Activated CD4-positive, alpha-beta memory T cell treated with anti-CD3 and anti-CD28 coated beads for 36 hours (primary cell): ENCODE measurements at regions not wholly inside any gene's neighbourhood (a gene's known extent, or its start where the extent isn't known, plus 50 kb on each side); places are given as distances from the start of the nearest gene placed in this dataset.

Experiments
- CTCF ChIA-PET: fragments of 350-600 bp; sonication (Branson Sonifier 250); formaldehyde crosslinking; loops from one replicate; lab custom pipeline; 2021; ENCODE audit warnings: antibody characterized with exemption, inconsistent platforms; lab: Charles Lee
- POLR2A ChIA-PET: fragments of 350-600 bp; sonication (Branson Sonifier 250); formaldehyde crosslinking; loops from one replicate; lab custom pipeline; 2021; ENCODE audit warnings: antibody characterized with exemption; lab: Charles Lee
- DNase-seq: peaks from one replicate; pipeline ENCODE4 v3.0.0-alpha.2; 2020
- H3K27ac Mint-ChIP-seq: one replicate; pipeline ENCODE4 v1.8.0; 2021; ENCODE audit warnings: mixed read lengths
- H3K27me3 Mint-ChIP-seq: one replicate; pipeline ENCODE4 v1.8.0; 2021; ENCODE audit warnings: mixed read lengths
- H3K36me3 Mint-ChIP-seq: one replicate; pipeline ENCODE4 v1.8.0; 2021; ENCODE audit warnings: mixed read lengths
- H3K4me1 Mint-ChIP-seq: one replicate; pipeline ENCODE4 v1.8.0; 2021; ENCODE audit warnings: low read depth, mixed read lengths
- H3K4me3 Mint-ChIP-seq: one replicate; pipeline ENCODE4 v1.8.0; 2021; ENCODE audit warnings: mild to moderate bottlenecking, mixed read lengths
- H3K9me3 Mint-ChIP-seq: one replicate; pipeline ENCODE4 v1.8.0; 2021; ENCODE audit warnings: mixed read lengths
- intact Hi-C: fragments of 100-400 bp; cut with micrococcal nuclease; formaldehyde crosslinking; loops from one replicate; pipeline ENCODE4 v1.15.1; 2023

GRCh38 chr2:123047186-123047585 lies 977.9 kb upstream of the CNTNAP5 start:
- intact Hi-C loops, result no loop called here
- Mint-ChIP-seq H3K36me3 (no peaks in the 10 kb centered on the region), H3K9me3 (peaks cover 3% of the 10 kb centered on the region), H3K27me3 (no peaks in the 10 kb centered on the region), H3K4me1 (no peaks in the 10 kb centered on the region), H3K27ac (no peak overlapping the region), H3K4me3 (no peak overlapping the region)
- ChIA-PET CTCF (no interaction called here), POLR2A (no interaction called here)
- DNase-seq, result no peak

GRCh38 chr2:123051136-123051535 lies 974.0 kb upstream of the CNTNAP5 start:
- ChIA-PET POLR2A (no interaction called here), CTCF (no interaction called here)
- Mint-ChIP-seq H3K27me3 (no peaks in the 10 kb centered on the region), H3K9me3 (peaks cover 7% of the 10 kb centered on the region), H3K4me3 (no peak overlapping the region), H3K4me1 (no peaks in the 10 kb centered on the region), H3K36me3 (no peaks in the 10 kb centered on the region), H3K27ac (no peak overlapping the region)
- no peak for DNase-seq
- intact Hi-C loops, result no loop called here

DNA sequence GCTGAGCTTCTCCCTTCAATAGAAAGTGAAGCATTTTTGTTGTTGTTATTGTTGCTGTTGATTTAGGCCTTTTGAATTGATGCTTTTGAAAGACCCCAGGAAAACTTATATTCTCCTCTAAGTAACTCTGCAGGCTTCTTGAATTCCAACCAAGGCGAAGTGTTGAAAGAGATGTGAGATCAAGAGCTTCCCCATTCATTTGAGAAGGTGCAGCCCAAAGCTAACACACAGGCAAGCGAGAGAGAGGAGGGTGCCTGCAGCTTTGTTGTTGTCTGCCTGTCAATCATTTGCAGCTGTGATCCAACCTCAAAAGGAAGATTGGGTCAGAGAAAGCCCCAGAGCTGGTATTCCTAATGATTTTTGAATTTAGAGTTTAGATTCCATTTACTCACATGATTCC lies 963.6 kb upstream of the CNTNAP5 start:
- CTCF ChIA-PET, result no interaction called here
- no peak overlapping the region for H3K4me3 Mint-ChIP-seq
- H3K9me3 Mint-ChIP-seq, result peaks cover 28% of the 10 kb centered on the region
- no peaks in the 10 kb centered on the region for H3K4me1 Mint-ChIP-seq
- no peak for DNase-seq
- intact Hi-C loops, result no loop called here
- no peak overlapping the region for H3K27ac Mint-ChIP-seq
- POLR2A ChIA-PET, result no interaction called here
- no peaks in the 10 kb centered on the region for H3K27me3 Mint-ChIP-seq
- H3K36me3 Mint-ChIP-seq, result no peaks in the 10 kb centered on the region

- Mint-ChIP-seq H3K4me1 (no peaks in the 10 kb centered on the region), H3K27ac (no peak overlapping the region), H3K36me3 (no peaks in the 10 kb centered on the region), H3K9me3 (peaks cover 14% of the 10 kb centered on the region), H3K27me3 (no peaks in the 10 kb centered on the region), H3K4me3 (no peak overlapping the region)
- no peak for DNase-seq
- POLR2A ChIA-PET, result no interaction called here
- CTCF ChIA-PET, result no interaction called here
- intact Hi-C loops, result no loop called here
Measured at GRCh38 chr2:123073371-123073770, 951.7 kb upstream of the CNTNAP5 start.

GRCh38 chr2:123073956-123074355 lies 951.1 kb upstream of the CNTNAP5 start:
- H3K27ac Mint-ChIP-seq, result no peak overlapping the region
- intact Hi-C loops, result no loop called here
- CTCF ChIA-PET, result no interaction called here
- no peak for DNase-seq
- H3K27me3 Mint-ChIP-seq, result no peaks in the 10 kb centered on the region
- no peak overlapping the region for H3K4me3 Mint-ChIP-seq
- H3K36me3 Mint-ChIP-seq, result no peaks in the 10 kb centered on the region
- H3K9me3 Mint-ChIP-seq, result peaks cover 14% of the 10 kb centered on the region
- no peaks in the 10 kb centered on the region for H3K4me1 Mint-ChIP-seq
- POLR2A ChIA-PET, result no interaction called here

DNA sequence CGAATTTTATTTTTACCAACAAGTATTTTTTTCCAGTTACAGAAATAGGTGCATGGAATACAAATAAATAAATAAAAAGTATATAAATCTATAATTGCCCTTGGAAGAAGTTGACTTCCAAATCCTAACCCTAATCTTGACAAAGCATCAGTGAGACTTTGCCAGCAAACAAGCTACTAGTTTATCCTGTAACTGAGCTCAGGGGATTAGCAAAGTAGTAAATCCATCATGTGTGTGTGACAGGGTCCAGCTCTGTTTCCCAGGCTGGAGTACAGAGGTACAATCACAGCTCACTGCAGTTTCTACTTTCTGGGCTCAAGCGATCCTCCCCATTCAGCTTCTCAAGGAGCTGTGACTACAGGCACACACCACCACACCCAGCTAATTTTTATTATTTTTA lies 948.0 kb upstream of the CNTNAP5 start:
- Mint-ChIP-seq H3K9me3 (peaks cover 22% of the 10 kb centered on the region), H3K27ac (no peak overlapping the region), H3K27me3 (no peaks in the 10 kb centered on the region), H3K4me3 (no peak overlapping the region), H3K36me3 (no peaks in the 10 kb centered on the region), H3K4me1 (no peaks in the 10 kb centered on the region)
- DNase-seq, result no peak
- ChIA-PET POLR2A (no interaction called here), CTCF (no interaction called here)
- intact Hi-C loops, result no loop called here

DNA sequence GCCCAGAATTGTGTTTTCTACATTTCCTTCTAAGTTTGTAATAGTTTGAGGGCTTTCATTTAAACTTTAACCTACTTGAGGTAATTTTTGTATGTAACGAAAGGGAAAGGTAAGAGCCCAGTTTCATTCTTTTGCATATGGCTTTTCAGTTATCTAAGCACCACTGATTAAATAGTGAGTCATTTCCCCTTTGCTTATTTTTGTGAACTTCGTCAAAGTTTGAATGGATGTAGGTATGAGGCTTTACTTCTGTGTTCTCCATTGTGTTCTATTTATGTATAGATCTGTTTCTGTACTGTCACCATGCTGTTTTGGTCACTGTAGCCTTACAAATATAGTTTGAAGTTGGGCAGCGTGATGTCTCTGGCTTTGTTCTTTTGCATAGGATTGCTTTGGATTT lies 944.8 kb upstream of the CNTNAP5 start:
- Mint-ChIP-seq H3K27ac (no peak overlapping the region), H3K9me3 (peaks cover 13% of the 10 kb centered on the region), H3K4me1 (no peaks in the 10 kb centered on the region), H3K27me3 (no peaks in the 10 kb centered on the region), H3K36me3 (no peaks in the 10 kb centered on the region), H3K4me3 (no peak overlapping the region)
- ChIA-PET CTCF (no interaction called here), POLR2A (no interaction called here)
- intact Hi-C loops, result no loop called here
- DNase-seq, result no peak

DNA sequence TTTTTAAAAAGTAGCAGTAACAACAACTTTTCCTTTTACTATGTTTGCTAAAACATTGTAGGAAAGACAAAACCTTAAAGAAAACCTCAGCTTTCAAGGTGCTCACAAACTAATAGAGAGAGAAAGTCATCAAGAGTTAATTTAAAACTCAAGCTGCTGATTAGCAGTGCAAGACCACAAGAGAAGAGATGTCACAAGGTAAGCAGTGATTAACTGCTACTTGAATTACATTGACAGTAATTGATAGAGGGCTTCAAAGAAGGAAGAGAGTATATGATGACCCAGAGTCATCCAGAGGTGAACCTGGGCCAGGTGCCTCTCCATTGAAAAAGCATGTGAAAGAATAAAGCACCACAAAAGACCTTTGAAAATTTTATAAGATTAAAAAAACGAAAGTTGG lies 939.6 kb upstream of the CNTNAP5 start:
- H3K4me1 Mint-ChIP-seq, result no peaks in the 10 kb centered on the region
- peaks cover 6% of the 10 kb centered on the region for H3K9me3 Mint-ChIP-seq
- CTCF ChIA-PET, result no interaction called here
- intact Hi-C loops, result no loop called here
- POLR2A ChIA-PET, result no interaction called here
- no peak overlapping the region for H3K27ac Mint-ChIP-seq
- no peaks in the 10 kb centered on the region for H3K36me3 Mint-ChIP-seq
- no peaks in the 10 kb centered on the region for H3K27me3 Mint-ChIP-seq
- no peak overlapping the region for H3K4me3 Mint-ChIP-seq
- DNase-seq, result no peak

- Mint-ChIP-seq H3K27ac (no peak overlapping the region), H3K36me3 (no peaks in the 10 kb centered on the region), H3K4me3 (no peak overlapping the region), H3K27me3 (no peaks in the 10 kb centered on the region), H3K9me3 (peaks cover 6% of the 10 kb centered on the region), H3K4me1 (no peaks in the 10 kb centered on the region)
- no peak for DNase-seq
- POLR2A ChIA-PET, result no interaction called here
- intact Hi-C loops, result no loop called here
- CTCF ChIA-PET, result no interaction called here
Measured at GRCh38 chr2:123086613-123087385, 938.3 kb upstream of the CNTNAP5 start.

- CTCF ChIA-PET, result no interaction called here
- DNase-seq, result no peak
- no peaks in the 10 kb centered on the region for H3K27me3 Mint-ChIP-seq
- intact Hi-C loops, result no loop called here
- H3K9me3 Mint-ChIP-seq, result peaks cover 9% of the 10 kb centered on the region
- H3K27ac Mint-ChIP-seq, result no peak overlapping the region
- POLR2A ChIA-PET, result no interaction called here
- H3K36me3 Mint-ChIP-seq, result no peaks in the 10 kb centered on the region
- H3K4me1 Mint-ChIP-seq, result no peaks in the 10 kb centered on the region
- no peak overlapping the region for H3K4me3 Mint-ChIP-seq
Measured at GRCh38 chr2:123091471-123091870, 933.6 kb upstream of the CNTNAP5 start.

DNA sequence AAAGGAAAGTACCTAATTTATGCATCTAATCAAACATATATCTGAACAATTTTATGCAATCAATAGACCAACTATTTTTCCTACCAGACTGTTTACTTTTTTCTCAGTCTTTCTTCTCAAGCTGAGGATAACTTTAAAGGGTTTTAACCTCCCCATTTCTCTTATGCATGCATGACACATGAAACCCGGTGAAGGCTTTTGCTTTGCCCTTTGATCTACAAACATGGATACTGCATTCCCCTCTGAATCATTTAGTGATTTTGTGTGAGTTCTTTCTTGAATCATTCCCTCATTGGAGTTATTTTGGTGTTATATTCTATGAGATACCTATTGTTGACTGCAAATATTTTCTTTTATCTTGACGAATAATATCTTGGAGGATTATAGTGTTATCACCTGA lies 931.9 kb upstream of the CNTNAP5 start:
- Mint-ChIP-seq H3K27me3 (no peaks in the 10 kb centered on the region), H3K36me3 (no peaks in the 10 kb centered on the region), H3K27ac (no peak overlapping the region), H3K9me3 (peaks cover 8% of the 10 kb centered on the region), H3K4me1 (no peaks in the 10 kb centered on the region), H3K4me3 (no peak overlapping the region)
- intact Hi-C loops, result no loop called here
- CTCF ChIA-PET, result no interaction called here
- no peak for DNase-seq
- POLR2A ChIA-PET, result no interaction called here

DNA sequence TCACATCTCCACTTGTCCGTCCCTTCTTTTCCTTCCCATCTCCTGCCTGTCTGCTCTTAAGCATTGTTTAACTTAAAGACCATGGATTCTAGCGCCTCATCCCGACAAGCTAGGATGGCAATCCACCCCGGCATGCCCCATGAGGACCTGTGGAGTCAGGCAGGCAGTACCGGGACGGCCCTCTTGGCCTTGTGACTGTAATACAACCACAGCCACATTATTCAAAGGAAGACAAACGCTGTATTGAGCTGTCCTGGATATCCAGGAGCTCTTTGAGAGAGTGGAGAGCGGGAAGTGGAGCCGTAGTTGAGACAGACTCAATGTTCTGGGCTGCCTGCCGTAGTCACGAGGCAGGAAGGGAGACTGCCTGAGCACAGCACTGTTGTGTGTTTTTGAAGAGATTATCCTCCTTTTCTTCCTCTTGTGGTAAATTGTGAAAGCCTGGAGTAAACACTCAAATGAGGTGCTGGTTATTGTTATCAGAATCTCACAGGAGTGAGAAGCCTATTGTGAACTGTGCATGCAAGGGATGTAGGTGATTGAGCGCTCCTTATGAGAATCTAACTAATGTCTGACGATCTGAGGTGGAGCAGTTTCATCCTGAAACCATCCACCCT lies 929.8 kb upstream of the CNTNAP5 start:
- ChIA-PET POLR2A (no interaction called here), CTCF (no interaction called here)
- intact Hi-C loops, result no loop called here
- Mint-ChIP-seq H3K27ac (no peak overlapping the region), H3K4me3 (no peak overlapping the region), H3K4me1 (no peaks in the 10 kb centered on the region), H3K36me3 (no peaks in the 10 kb centered on the region), H3K27me3 (no peaks in the 10 kb centered on the region), H3K9me3 (peaks cover 8% of the 10 kb centered on the region)
- no peak for DNase-seq

DNA sequence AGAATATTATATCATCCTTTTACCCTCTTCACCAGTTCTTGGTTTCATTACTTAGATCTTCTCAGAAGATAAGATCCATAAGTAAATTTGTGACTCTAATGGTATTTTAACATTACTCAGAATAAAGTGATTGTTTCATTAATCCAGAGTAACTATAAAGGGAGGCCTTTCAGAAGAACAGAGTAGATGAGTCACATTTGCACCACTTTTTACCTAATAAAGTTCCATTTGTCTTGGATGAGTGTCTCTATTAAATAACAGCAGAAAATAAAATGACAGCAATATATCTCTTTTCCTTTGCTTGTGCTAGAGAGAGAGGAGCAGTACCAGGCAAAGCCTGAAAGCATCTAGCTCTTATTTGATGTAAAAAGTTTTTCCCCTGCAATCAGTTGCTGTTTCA lies 926.5 kb upstream of the CNTNAP5 start:
- no peaks in the 10 kb centered on the region for H3K36me3 Mint-ChIP-seq
- no peaks in the 10 kb centered on the region for H3K4me1 Mint-ChIP-seq
- ChIA-PET POLR2A (no interaction called here), CTCF (no interaction called here)
- no peak for DNase-seq
- intact Hi-C loops, result no loop called here
- H3K27me3 Mint-ChIP-seq, result no peaks in the 10 kb centered on the region
- no peak overlapping the region for H3K27ac Mint-ChIP-seq
- no peak overlapping the region for H3K4me3 Mint-ChIP-seq
- H3K9me3 Mint-ChIP-seq, result peaks cover 8% of the 10 kb centered on the region
